ENCODE measurements at regions not wholly inside any gene's neighbourhood (a gene's known extent, or its start where the extent isn't known, plus 50 kb on each side); places are given as distances from the start of the nearest gene placed in this dataset.
"Not testable (repeated sequence)": the region's sequence is repeated elsewhere in the genome, so short reads cannot be mapped to it uniquely, and the experiment has no call there.

DNA sequence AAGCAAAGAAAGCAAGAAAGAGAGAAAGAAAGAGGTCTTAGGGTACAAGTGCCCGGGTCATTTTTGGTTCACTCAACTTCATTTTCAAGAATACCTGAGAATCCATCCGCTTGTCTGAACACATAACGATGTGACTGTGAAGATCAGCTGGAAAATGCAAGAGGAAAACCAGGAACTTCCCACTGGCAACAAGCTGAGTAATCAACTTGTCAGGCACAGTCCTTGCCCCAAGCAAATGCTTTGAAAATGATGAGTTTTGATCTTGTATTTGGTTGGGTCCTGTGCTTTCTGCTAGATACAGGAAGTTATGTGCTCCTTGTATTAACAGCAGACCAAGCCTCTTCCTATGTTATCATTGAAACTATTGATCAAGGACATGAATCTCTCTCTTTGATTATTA is 239.1 kb downstream of the ASMT start:
- DNase-seq: no peak

- not testable (repeated sequence) for DNase-seq
Measured at GRCh38 chrX:1854861-1855260, 240.0 kb downstream of the ASMT start.

- DNase-seq: not testable (repeated sequence)
Measured at GRCh38 chrX:1859266-1859665, 244.4 kb downstream of the ASMT start.

DNA sequence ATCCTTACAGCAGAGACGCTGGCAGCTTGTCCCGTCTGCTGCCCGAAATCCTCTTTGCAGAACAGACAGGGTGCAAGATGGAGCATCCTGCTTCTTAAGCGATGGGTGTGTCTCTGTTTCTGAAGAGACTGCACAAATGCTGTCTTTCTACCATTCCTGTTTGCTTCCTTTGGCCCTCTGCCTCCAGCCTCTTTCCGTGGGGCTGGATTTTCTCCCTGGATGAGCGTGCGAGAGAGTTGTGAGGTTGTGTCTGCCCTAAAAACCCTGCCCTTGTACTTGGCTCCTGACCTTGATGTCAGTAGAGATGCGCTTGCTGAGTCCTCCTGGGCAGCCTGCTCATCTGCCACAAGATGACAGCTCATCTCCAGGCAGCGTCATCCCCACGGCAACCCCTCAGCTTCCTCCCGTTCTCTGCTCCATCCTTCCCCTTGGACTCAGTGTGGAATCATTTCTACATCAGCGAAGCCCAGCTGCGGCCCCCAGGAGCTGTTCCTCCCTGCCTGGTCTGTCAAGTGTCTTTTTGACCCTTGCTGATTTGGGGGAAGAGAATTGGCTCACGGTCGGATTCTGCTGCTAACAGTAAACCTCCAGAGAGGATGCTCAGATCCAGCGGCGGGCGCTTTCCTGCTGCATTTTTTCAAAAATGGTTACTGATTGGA is 246.2 kb downstream of the ASMT start:
- no peak for DNase-seq

GRCh38 chrX:1863995-1864394 is 249.1 kb downstream of the ASMT start:
- not testable (repeated sequence) for DNase-seq

DNA sequence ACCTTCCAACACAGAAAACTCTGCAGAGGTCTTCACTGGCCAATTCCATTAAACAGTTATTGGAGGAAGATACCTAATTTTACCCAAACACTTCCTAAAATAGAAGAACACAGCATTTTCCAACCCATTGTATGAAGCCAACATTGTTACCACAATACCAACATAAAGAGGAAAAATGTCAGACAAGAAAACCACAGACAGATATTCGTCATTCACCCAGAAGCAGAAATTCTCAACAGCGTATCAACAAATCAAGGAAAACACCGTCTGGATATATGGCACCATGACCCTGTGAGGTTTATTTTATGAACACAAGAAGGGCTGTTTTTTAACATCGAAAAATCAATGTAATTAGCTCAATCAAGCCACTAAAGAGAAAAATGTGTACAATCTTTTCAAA is 255.6 kb downstream of the ASMT start:
- DNase-seq: no peak

DNA sequence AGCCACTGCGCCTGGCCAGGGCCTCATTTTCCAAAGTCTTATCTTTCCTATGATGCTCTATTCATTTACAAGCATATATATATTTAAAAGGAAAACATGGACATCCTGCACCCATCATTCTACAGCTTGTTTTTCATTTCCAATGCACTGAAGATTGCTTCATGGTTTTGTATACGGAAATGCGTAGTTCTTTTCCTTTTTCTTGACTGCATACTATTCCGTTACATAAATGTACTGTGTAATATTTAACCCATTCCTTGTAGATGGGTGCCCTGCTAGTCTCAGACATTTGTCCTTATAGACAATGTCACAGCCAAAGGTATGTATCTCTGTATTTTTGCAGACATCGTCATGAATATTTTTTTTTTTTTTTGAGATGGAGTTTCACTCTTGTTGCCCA is 257.0 kb downstream of the ASMT start:
- no peak for DNase-seq

DNA sequence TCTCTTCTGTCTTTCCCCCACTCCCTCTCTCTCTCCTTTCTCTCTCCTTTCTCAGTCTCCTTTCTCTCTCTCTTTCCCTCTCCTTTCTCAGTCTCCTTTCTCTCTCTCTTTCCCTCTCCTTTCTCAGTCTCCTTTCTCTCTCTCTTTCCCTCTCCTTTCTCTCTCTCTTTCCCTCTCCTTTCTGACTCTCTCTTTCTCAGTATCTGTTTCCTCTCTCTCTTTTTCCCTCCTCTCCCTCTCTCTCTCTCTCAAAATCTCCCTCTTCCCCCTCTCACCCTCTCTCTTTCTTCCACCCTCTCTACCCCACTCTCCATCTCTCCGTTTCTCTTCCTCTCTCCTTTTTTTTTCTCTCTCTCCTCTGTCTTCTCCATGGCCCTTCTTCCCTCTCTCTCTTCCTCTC is 258.8 kb downstream of the ASMT start:
- DNase-seq: no peak

DNA sequence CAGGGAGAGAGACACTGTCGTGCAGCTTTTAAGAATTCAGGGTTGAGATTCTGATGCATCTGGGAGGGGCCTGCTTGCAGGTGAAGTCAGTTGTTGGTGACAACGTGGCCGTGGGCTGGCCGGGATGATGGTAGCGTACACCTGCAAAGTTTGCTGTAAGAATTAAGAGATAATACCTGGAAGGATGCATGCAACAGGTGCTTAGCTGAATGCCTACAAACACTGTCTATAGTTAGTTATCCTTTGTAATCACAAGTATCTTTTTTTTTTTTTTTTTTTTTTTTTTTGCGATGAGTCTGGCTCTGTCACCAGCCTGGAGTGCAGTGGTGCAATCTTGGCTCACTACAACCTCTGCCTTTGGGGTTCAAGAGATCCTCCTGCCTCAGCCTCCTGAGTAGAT is 259.6 kb downstream of the ASMT start:
- DNase-seq: no peak

- no peak for DNase-seq
Measured at GRCh38 chrX:1874899-1875298, 260.0 kb downstream of the ASMT start.

DNA sequence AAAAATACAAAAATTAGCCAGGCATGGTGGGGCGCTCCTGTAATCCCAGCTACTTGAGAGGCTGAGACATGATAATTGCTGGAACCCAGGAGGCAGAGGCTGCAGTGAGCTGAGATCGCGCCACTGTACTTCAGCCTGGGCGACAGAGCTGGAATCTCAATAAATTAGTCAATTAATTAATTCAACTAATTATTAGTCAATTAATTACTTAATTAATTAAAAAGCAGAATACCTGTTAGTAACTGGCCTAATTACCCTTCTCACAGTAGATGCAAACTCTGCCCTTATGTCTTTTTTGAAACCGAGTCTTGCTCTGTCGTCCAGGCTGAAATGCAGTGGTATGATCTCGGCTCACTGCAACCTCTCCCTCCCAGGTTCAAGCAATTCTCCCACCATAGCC is 261.2 kb downstream of the ASMT start:
- DNase-seq: no peak

DNA sequence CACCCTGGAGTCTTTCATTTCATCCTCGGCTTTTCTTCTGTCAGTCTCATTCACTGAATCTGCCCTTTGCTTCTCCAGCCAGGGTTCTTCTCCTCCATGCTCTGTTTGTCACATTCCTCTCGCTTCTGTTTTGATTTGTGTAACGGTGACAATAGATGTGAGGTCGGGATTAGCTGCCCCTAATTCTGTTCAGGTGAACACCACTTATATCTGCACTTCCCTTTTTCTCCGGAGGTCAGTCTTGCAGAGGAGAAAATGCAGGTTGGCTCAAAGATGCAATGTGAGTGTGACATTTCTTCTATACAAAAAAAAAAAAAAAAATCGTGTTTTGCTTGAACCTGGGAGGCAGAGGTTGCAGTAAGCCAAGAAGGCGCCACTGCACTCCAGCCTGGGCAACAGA is 262.9 kb downstream of the ASMT start:
- no peak for DNase-seq

- DNase-seq: not testable (repeated sequence)
Measured at GRCh38 chrX:1880884-1881817, 266.3 kb downstream of the ASMT start.

DNA sequence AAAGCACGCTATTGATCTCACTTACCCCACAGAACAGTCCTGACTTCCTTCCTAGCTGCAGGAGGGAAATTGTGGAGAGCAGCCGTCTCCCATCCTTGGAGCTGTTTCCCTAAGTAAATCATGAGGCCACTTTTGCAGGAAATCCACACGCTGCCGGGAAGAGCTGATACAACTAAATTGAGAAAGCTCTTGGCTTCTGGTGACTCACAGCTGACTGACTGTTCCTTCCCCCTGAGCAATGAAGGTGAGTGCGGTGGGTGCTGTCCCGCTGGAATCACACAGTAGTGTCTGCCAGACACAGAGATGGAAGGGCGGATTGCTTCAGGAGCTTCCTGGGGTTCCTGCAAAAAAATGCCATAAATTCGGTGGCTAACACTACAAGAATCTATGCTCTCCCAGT is 268.9 kb downstream of the ASMT start:
- DNase-seq: no peak

DNA sequence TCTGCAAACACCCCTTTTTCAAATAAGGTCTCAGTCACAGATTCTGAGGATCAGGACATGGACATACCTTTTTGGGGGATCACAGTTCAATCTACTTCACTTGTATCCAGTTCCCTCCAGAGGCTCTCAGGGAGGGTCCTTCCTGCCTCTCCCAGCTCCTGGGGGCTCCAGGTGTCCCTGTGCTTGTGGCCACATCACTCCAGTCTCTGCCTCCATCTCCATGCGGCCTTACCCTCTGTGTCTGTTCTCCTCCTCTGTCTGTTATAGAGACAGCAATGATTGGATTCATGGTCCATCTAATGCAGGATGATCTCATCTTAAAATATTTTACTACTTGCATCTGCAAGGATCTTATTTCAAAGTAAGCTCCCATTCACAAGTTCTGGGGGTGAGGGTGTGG is 269.6 kb downstream of the ASMT start:
- DNase-seq: no peak

GRCh38 chrX:1885116-1885515 is 270.3 kb downstream of the ASMT start:
- no peak for DNase-seq

GRCh38 chrX:1888305-1888704 is 273.4 kb downstream of the ASMT start:
- DNase-seq: not testable (repeated sequence)

GRCh38 chrX:1894026-1894294 is 279.1 kb downstream of the ASMT start:
- no peak for DNase-seq

GRCh38 chrX:1894740-1895139 is 279.9 kb downstream of the ASMT start:
- DNase-seq: no peak

DNA sequence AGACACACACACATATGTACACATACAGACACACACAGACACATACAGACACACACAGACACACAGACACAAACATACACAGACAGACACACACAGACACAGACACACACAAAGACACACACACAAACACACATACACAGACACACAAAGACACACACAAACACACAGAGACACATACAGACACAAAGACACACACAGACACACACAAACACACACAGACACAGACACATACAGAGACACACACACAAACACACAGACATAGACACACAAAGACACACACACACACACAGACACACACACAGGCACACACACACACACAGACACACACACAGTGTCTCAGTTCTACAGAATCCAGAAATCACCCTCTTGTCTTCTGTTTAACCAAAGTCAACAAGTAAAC is 280.7 kb downstream of the ASMT start:
- no peak for DNase-seq

- DNase-seq: no peak
Measured at GRCh38 chrX:1899841-1900240, 285.0 kb downstream of the ASMT start.

GRCh38 chrX:1902901-1903235 is 288.0 kb downstream of the ASMT start:
- DNase-seq: no peak

DNA sequence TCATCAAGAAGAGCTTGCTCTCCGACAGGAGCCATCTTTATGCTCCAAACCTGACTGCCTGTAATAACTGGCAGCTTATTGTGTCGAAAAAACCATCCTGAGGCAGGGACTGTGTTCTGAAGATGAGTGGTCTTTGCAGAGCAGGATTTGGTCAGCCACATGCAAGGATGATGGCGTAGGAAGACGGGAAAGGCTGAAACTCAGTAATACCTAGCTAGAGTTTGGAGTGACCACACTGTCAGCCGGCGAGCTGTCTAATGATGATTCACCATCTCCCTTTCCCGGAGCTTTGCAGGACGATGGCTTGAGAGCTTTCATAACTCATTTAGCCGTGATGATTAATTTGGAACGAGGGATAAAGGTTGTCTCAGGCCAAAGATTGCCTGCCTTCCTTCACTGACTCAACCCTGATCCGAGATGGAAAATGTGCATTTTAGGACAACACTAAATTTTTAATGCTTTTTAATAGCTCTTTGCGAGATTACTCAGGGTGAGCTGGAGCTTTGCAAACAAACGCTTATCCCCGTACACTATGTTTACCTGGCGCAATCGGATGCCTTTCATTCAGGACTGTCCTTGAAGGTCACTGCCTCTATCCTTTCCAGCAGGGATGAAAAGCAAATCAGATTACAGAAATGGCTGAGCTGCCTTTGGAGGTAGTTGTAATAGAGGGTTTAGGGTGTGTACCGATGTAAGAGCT is 288.5 kb downstream of the ASMT start:
- no peak for DNase-seq

DNA sequence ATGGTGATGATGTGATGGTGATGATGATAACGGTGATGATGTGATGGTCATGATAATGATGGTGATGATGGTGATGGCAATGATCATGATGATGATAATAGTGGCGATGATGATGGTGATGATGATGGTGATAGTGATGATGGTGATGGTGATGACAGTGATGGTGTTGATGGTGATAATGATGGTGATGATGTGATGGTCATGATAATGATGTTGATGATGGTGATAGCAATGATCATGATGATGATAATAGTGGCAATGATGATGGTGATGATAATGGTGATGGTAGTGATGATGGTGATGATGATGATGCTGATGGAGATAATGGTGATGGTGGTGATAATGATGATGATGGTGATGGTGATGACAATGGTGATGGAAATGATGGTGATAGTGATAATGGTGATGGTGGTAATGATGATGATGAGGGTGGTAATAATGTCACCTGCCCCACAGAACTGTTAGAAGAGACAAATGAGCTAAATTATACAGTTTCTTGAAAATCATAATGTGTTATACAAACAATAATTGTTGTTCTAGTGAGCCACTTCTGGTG is 289.9 kb downstream of the ASMT start:
- DNase-seq: no peak

Data from DMS53 (cell line).